ENCODE measurements at regions not wholly inside any gene's neighbourhood (a gene's known extent, or its start where the extent isn't known, plus 50 kb on each side); places are given as distances from the start of the nearest gene placed in this dataset.

- Mint-ChIP-seq H3K9me3 (no peaks in the 10 kb centered on the region), H3K36me3 (ENCODE audit: low read depth) (no peaks in the 10 kb centered on the region), H3K27ac (no peak overlapping the region), H3K4me3 (ENCODE audit: low read depth) (no peak overlapping the region), H3K4me1 (ENCODE audit: low read depth) (no peaks in the 10 kb centered on the region), H3K27me3 (ENCODE audit: low read depth) (peaks cover 14% of the 10 kb centered on the region)
- intact Hi-C loops (cut with micrococcal nuclease) = no loop called here
- no peak for DNase-seq (ENCODE audit: low spot score)
Observed at GRCh38 chr2:212945526-212945925, 205.9 kb downstream of the IKZF2 start.

- Mint-ChIP-seq H3K27me3 (ENCODE audit: low read depth) (peaks cover 14% of the 10 kb centered on the region), H3K36me3 (ENCODE audit: low read depth) (no peaks in the 10 kb centered on the region), H3K9me3 (no peaks in the 10 kb centered on the region), H3K4me1 (ENCODE audit: low read depth) (peaks cover under 1% of the 10 kb centered on the region), H3K27ac (no peak overlapping the region), H3K4me3 (ENCODE audit: low read depth) (no peak overlapping the region)
- DNase-seq (ENCODE audit: low spot score) = no peak
- intact Hi-C loops (cut with micrococcal nuclease) = no loop called here
Observed at GRCh38 chr2:212943351-212943750, 208.1 kb downstream of the IKZF2 start.

- peaks cover 3% of the 10 kb centered on the region for H3K4me1 Mint-ChIP-seq (ENCODE audit: low read depth)
- DNase-seq (ENCODE audit: low spot score) = no peak
- no peak overlapping the region for H3K4me3 Mint-ChIP-seq (ENCODE audit: low read depth)
- peaks cover 14% of the 10 kb centered on the region for H3K27me3 Mint-ChIP-seq (ENCODE audit: low read depth)
- H3K9me3 Mint-ChIP-seq = no peaks in the 10 kb centered on the region
- intact Hi-C loops (cut with micrococcal nuclease) = no loop called here
- no peak overlapping the region for H3K27ac Mint-ChIP-seq
- H3K36me3 Mint-ChIP-seq (ENCODE audit: low read depth) = no peaks in the 10 kb centered on the region
Observed at GRCh38 chr2:212941361-212941760, 210.1 kb downstream of the IKZF2 start.

GRCh38 chr2:212940816-212941215 lies 210.6 kb downstream of the IKZF2 start:
- peaks cover 12% of the 10 kb centered on the region for H3K27me3 Mint-ChIP-seq (ENCODE audit: low read depth)
- H3K27ac Mint-ChIP-seq = no peak overlapping the region
- H3K9me3 Mint-ChIP-seq = no peaks in the 10 kb centered on the region
- peaks cover 3% of the 10 kb centered on the region for H3K4me1 Mint-ChIP-seq (ENCODE audit: low read depth)
- intact Hi-C loops (cut with micrococcal nuclease) = no loop called here
- no peak overlapping the region for H3K4me3 Mint-ChIP-seq (ENCODE audit: low read depth)
- DNase-seq (ENCODE audit: low spot score) = no peak
- no peaks in the 10 kb centered on the region for H3K36me3 Mint-ChIP-seq (ENCODE audit: low read depth)

DNA sequence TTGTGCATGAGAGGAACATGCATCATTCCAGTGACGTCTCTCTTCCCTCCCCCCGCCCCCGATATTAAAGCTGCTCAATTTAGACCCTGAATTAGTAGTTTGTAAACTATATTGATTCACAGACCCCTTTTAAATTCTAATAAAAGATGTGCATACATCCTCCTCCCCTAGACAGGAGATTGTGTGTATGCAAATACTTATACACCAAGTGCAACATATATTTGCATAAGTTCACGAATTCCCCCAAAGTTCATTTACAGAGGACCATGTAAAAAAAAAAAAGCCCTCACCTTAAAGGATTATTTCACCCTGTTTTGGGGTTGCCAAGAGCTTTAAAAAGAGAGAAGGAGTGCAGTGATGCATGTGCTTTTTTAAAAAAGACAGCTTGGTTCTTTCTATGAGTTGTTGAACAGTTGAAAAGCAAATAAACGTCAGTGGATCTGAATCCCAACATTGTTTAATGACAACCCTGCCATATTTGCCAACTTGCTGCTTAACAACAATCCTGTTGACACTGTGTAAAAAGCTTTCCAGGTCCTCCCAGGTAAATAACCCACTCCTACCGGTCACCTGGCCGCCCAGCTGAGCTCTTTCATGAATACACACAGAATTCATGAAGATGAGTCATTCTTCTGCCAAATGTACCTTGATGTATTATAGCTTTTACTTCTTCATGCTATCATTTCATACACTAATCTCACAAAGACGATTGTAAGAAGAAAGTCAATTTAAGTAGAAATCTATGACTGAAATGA lies 211.5 kb downstream of the IKZF2 start:
- H3K27me3 Mint-ChIP-seq (ENCODE audit: low read depth) = peaks cover 9% of the 10 kb centered on the region
- H3K36me3 Mint-ChIP-seq (ENCODE audit: low read depth) = no peaks in the 10 kb centered on the region
- peaks cover 6% of the 10 kb centered on the region for H3K4me1 Mint-ChIP-seq (ENCODE audit: low read depth)
- H3K4me3 Mint-ChIP-seq (ENCODE audit: low read depth) = no peak overlapping the region
- no peak for DNase-seq (ENCODE audit: low spot score)
- H3K27ac Mint-ChIP-seq = no peak overlapping the region
- H3K9me3 Mint-ChIP-seq = no peaks in the 10 kb centered on the region
- intact Hi-C loops (cut with micrococcal nuclease) = no loop called here

DNA sequence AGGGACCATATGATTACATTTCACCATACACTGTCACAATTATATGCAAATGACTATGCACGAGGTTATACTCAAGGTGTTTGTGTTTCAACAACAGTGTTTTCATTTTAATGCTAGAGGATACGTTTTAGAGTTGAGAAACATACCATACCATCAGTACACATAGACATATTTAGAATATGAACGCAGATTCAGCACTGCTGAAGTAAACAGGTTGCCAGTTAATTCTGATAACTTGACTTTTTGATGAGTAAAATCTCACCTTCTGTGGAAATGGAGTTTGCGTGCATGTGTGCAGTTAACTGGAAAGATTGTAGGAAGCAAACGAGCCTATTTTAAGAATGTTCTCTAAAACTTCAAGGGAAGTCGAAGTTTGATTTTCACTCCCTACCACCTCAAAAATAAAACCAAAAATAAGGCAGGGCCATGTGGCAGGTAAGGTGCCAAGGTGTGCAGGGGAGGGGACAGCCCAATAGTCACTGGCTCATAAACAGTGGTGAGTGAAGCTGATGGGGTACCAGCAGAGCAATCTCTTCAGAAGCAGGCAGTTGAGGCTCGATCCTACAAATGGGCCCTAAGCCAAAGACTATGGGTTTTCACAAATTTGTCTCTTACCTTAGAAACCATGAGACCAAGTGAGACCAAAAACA lies 213.1 kb downstream of the IKZF2 start:
- intact Hi-C loops (cut with micrococcal nuclease) = no loop called here
- Mint-ChIP-seq H3K27ac (peak overlapping the region; percentile 59), H3K4me1 (ENCODE audit: low read depth) (peaks cover 6% of the 10 kb centered on the region), H3K4me3 (ENCODE audit: low read depth) (no peak overlapping the region), H3K9me3 (peaks cover 3% of the 10 kb centered on the region), H3K27me3 (ENCODE audit: low read depth) (peaks cover 6% of the 10 kb centered on the region), H3K36me3 (ENCODE audit: low read depth) (no peaks in the 10 kb centered on the region)
- DNase-seq (ENCODE audit: low spot score) = no peak

DNA sequence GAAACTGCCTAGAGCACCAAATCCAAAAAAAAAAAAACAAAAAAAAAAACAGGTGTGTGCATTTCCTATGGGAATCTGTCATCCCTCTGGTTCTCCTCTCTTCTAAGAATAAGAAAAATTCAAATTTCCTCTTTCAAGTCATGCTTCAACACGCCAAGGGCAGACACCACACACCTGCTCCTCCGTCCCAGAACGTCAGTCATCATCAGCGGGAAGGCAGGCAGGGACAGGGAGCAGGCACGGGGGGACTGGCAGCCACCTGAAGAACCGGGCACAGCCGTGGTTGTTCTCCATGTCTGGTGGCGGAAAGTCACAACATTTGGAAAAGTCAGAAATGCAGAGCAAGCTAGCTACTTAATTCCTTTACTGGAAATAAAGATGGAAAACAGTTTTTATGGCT lies 214.8 kb downstream of the IKZF2 start:
- Mint-ChIP-seq H3K4me1 (ENCODE audit: low read depth) (peaks cover 11% of the 10 kb centered on the region), H3K9me3 (peaks cover 5% of the 10 kb centered on the region), H3K27ac (no peak overlapping the region), H3K36me3 (ENCODE audit: low read depth) (no peaks in the 10 kb centered on the region), H3K4me3 (ENCODE audit: low read depth) (no peak overlapping the region), H3K27me3 (ENCODE audit: low read depth) (peaks cover 6% of the 10 kb centered on the region)
- DNase-seq (ENCODE audit: low spot score) = no peak
- intact Hi-C loops (cut with micrococcal nuclease) = no loop called here

DNA sequence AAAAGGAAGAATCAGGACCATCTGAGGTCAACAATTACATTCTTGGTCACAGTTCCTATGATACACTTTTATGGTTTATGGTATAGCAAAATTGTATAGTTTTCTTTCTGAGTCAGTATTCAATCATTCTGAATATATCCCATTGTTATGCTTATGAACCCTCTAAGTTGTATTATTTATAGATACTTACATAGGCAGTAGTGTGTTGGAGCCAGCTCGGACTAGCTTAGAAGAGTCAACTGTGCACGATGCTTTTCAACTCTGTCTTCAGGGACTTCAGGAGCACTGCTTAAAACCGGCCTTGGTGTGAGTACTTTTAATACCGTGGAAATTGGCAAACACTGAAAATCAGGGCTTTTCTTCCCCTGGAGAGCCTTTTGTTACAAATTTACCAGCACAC lies 215.7 kb downstream of the IKZF2 start:
- Mint-ChIP-seq H3K9me3 (peaks cover 5% of the 10 kb centered on the region), H3K27me3 (ENCODE audit: low read depth) (peaks cover 2% of the 10 kb centered on the region), H3K36me3 (ENCODE audit: low read depth) (no peaks in the 10 kb centered on the region), H3K4me1 (ENCODE audit: low read depth) (peaks cover 18% of the 10 kb centered on the region), H3K4me3 (ENCODE audit: low read depth) (no peak overlapping the region), H3K27ac (no peak overlapping the region)
- no peak for DNase-seq (ENCODE audit: low spot score)
- intact Hi-C loops (cut with micrococcal nuclease) = no loop called here

GRCh38 chr2:212931271-212931670 lies 220.1 kb downstream of the IKZF2 start:
- intact Hi-C loops (cut with micrococcal nuclease) = loop anchor here (2.0 kb wide), 1 partner anchor 92 kb away; no protein-coding TSS in a partner anchor
- Mint-ChIP-seq H3K9me3 (peaks cover 5% of the 10 kb centered on the region), H3K27ac (no peak overlapping the region), H3K36me3 (ENCODE audit: low read depth) (no peaks in the 10 kb centered on the region), H3K4me1 (ENCODE audit: low read depth) (peaks cover 42% of the 10 kb centered on the region), H3K4me3 (ENCODE audit: low read depth) (no peak overlapping the region), H3K27me3 (ENCODE audit: low read depth) (no peaks in the 10 kb centered on the region)
- no peak for DNase-seq (ENCODE audit: low spot score)

DNA sequence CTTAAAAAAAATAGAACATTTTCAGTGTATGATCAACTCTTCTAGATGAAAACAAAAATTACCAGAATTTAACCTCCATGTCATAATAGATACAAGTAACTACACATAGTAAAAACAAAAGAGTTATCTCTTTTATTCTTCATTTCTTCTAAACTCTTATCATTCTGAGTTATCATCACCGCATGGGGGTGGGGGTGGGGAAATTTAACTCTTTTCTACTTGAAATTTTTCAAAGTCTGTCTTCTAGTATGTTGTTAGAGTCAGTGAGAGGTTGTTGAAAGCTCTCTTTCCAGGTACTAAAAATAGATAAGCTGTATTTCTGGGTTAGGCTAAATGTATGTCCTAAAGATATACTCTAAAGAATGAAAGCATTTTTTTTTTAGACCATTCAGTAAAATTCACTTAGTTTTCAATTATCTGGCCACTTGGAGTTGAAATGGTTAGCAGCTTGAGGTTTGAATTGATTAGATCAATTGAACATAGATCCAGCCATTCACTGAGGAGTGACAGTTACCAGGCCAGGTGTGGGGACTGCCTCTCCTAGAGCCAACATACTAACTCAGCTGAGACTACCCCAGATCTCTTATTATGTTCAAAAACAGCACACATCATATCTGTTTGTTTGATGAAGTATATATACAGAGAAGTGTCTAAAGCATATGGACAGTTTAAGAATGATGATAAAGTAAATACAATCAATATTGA lies 220.7 kb downstream of the IKZF2 start:
- Mint-ChIP-seq H3K4me3 (ENCODE audit: low read depth) (peak overlapping the region; percentile 41), H3K27me3 (ENCODE audit: low read depth) (no peaks in the 10 kb centered on the region), H3K9me3 (peaks cover 5% of the 10 kb centered on the region), H3K4me1 (ENCODE audit: low read depth) (peaks cover 42% of the 10 kb centered on the region), H3K27ac (peak overlapping the region; percentile 82), H3K36me3 (ENCODE audit: low read depth) (no peaks in the 10 kb centered on the region)
- intact Hi-C loops (cut with micrococcal nuclease) = loop anchor here (1.0 to 2.0 kb wide), 3 partner anchors 27 to 92 kb away; no protein-coding TSS in a partner anchor
- DNase-seq (ENCODE audit: low spot score) = no peak

- intact Hi-C loops (cut with micrococcal nuclease) = loop anchor here (1.0 to 2.0 kb wide), 7 partner anchors 15 to 189 kb away; no protein-coding TSS in a partner anchor
Observed at GRCh38 chr2:212929971-212930370, 221.4 kb downstream of the IKZF2 start.

GRCh38 chr2:212929116-212929515 lies 222.3 kb downstream of the IKZF2 start:
- peaks cover 38% of the 10 kb centered on the region for H3K4me1 Mint-ChIP-seq (ENCODE audit: low read depth)
- H3K9me3 Mint-ChIP-seq = peaks cover 5% of the 10 kb centered on the region
- H3K27ac Mint-ChIP-seq = peak overlapping the region; percentile 50
- H3K4me3 Mint-ChIP-seq (ENCODE audit: low read depth) = no peak overlapping the region
- no peaks in the 10 kb centered on the region for H3K27me3 Mint-ChIP-seq (ENCODE audit: low read depth)
- intact Hi-C loops (cut with micrococcal nuclease) = loop anchor here (1.0 kb wide), 4 partner anchors 14 to 190 kb away; no protein-coding TSS in a partner anchor
- no peaks in the 10 kb centered on the region for H3K36me3 Mint-ChIP-seq (ENCODE audit: low read depth)
- no peak for DNase-seq (ENCODE audit: low spot score)

More at GRCh38 chr2:212929971-212930370, 221.4 kb downstream of the IKZF2 start:
- no peaks in the 10 kb centered on the region for H3K27me3 Mint-ChIP-seq (ENCODE audit: low read depth)
- H3K4me3 Mint-ChIP-seq (ENCODE audit: low read depth) = peak overlapping the region; percentile 41
- H3K4me1 Mint-ChIP-seq (ENCODE audit: low read depth) = peaks cover 38% of the 10 kb centered on the region
- H3K9me3 Mint-ChIP-seq = peaks cover 5% of the 10 kb centered on the region
- no peaks in the 10 kb centered on the region for H3K36me3 Mint-ChIP-seq (ENCODE audit: low read depth)
- peak overlapping the region; percentile 82 for H3K27ac Mint-ChIP-seq
- no peak for DNase-seq (ENCODE audit: low spot score)

All from activated T-helper 2 cell treated with anti-CD3 and anti-CD28 coated beads, Interferon-gamma antibody, Interleukin-2, Interleukin-4, amounts not matched to agents 10 μg/mL and 5 μg/mL and 100 μg/mL, durations not matched to agents 14 hours and 24 hours and 36 hours (primary cell).